MCF 10A (cell line): ENCODE measurements at regions not wholly inside any gene's neighbourhood (a gene's known extent, or its start where the extent isn't known, plus 50 kb on each side); places are given as distances from the start of the nearest gene placed in this dataset.
A peak's percentile ranks its signal among the peaks of the same experiment; 100 is the strongest.

Source experiments
- BruUV-seq: library from RNA; stranded (reverse); fragments of 400-500 nt; replicated peaks from 2 replicates; lab custom pipeline; 2021; lab: Mats Ljungman, UMichigan
- CTCF ChIA-PET: fragments of 300-600 bp; sonication (Branson Sonifier 250); formaldehyde crosslinking; extraction: SDS; loops from one replicate; lab custom pipeline; 2021; ENCODE audit warnings: antibody characterized with exemption, inconsistent platforms; lab: Yijun Ruan, JAX
- POLR2A ChIA-PET: fragments of 300-600, 350-650 bp; sonication (Branson Sonifier 250); formaldehyde crosslinking; extraction: SDS; loops from one replicate; lab custom pipeline; 2020; ENCODE audit warnings: antibody characterized with exemption, inconsistent platforms; lab: Yijun Ruan, JAX
- DNase-seq: peaks from one replicate; pipeline ENCODE4 v3.0.0-alpha.2; 2018; ENCODE audit not compliant: unreplicated experiment
- H3K27ac Mint-ChIP-seq: one replicate; pipeline ENCODE4 v1.8.0; 2022; ENCODE audit warnings: mild to moderate bottlenecking, low read depth, mixed read lengths; ENCODE audit not compliant: unreplicated experiment
- H3K27me3 Mint-ChIP-seq: one replicate; pipeline ENCODE4 v1.8.0; 2022; ENCODE audit warnings: mixed read lengths; ENCODE audit not compliant: insufficient read depth, unreplicated experiment
- H3K36me3 Mint-ChIP-seq: one replicate; pipeline ENCODE4 v1.8.0; 2022; ENCODE audit warnings: mild to moderate bottlenecking, moderate library complexity, mixed read lengths; ENCODE audit not compliant: insufficient read depth, unreplicated experiment
- H3K4me1 Mint-ChIP-seq: one replicate; pipeline ENCODE4 v1.8.0; 2022; ENCODE audit warnings: mixed read lengths; ENCODE audit not compliant: insufficient read depth, unreplicated experiment
- H3K4me3 Mint-ChIP-seq: one replicate; pipeline ENCODE4 v1.8.0; 2022; ENCODE audit warnings: mild to moderate bottlenecking, moderate library complexity, mixed read lengths; ENCODE audit not compliant: unreplicated experiment
- H3K9me3 Mint-ChIP-seq: one replicate; pipeline ENCODE4 v1.8.0; 2022; ENCODE audit warnings: mixed read lengths; ENCODE audit not compliant: unreplicated experiment
- CTCF ChIP-seq: fragments of 200-600 bp; IDR thresholded peaks from one replicate; pipeline ENCODE4 v1.8.0; 2022; ENCODE audit warnings: antibody characterized with exemption, mild to moderate bottlenecking; ENCODE audit not compliant: unreplicated experiment
- intact Hi-C: fragments of 100-400 bp; cut with micrococcal nuclease; formaldehyde crosslinking; loops from 2 replicates; pipeline ENCODE4 v1.14.1; 2022

GRCh38 chr6:82056567-82056966 lies 191.0 kb downstream of the IBTK start:
- Mint-ChIP-seq H3K4me3 (no peak overlapping the region), H3K4me1 (peaks cover 16% of the 10 kb centered on the region), H3K9me3 (no peaks in the 10 kb centered on the region), H3K27me3 (no peaks in the 10 kb centered on the region), H3K27ac (no peak overlapping the region), H3K36me3 (no peaks in the 10 kb centered on the region)
- ChIA-PET POLR2A (no interaction called here), CTCF (interaction anchor here (0.6 kb wide), 1 partner anchor 18 kb away, joined by 3 read pairs; no protein-coding TSS in a partner anchor)
- no peak for TF ChIP-seq CTCF
- no TSS peak for BruUV-seq
- DNase-seq = no peak
- intact Hi-C loops = no loop called here

GRCh38 chr6:82045965-82046756 lies 201.4 kb downstream of the IBTK start:
- BruUV-seq = no TSS peak
- H3K36me3 Mint-ChIP-seq = no peaks in the 10 kb centered on the region
- no peak for TF ChIP-seq CTCF
- ChIA-PET POLR2A (no interaction called here), CTCF (interaction anchor here (1.2 kb wide), 1 partner anchor 9 kb away, joined by 3 read pairs; no protein-coding TSS in a partner anchor)
- H3K4me3 Mint-ChIP-seq = no peak overlapping the region
- H3K27ac Mint-ChIP-seq = no peak overlapping the region
- DNase-seq = no peak
- intact Hi-C loops = no loop called here
- no peaks in the 10 kb centered on the region for H3K9me3 Mint-ChIP-seq
- H3K27me3 Mint-ChIP-seq = no peaks in the 10 kb centered on the region
- no peaks in the 10 kb centered on the region for H3K4me1 Mint-ChIP-seq

DNA sequence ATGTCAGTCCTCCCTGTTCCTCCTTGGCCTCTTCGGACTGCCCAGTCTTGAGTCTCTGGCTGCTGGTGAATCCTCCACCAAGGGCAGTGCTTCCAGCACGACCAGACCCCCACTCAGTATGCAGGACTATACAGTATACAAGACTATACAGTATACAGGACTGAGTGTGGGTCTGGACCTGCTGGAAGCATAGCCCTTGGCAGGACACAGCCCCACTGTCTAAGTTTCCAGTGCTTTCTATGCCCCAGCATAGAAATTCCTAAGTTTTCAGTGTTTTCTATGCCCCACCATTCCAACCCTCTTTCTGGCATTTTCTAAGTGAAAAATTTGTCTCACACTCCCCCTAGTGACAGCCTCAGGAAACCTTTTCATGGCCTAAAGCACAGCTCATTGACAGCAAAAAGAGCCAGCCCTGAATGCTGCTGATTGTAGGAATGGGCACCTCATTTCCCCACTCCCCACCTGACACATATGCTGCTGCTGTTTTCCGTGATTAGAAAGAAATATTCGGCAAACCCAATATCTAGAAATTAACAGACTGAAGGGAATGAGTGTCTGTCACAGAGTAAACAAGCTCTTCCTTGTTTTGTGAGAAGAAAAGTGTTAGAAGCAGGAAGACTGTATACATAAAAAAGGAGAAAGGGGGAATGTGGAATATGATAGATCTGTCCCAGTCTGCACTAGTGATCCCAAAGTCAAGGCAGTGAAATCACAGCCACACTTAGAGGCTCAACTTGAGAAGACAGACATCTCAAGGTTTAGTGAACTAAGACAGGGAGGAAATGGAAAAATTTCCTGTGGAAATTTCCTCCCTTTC lies 206.9 kb downstream of the IBTK start:
- Mint-ChIP-seq H3K27me3 (no peaks in the 10 kb centered on the region), H3K27ac (no peak overlapping the region), H3K4me1 (no peaks in the 10 kb centered on the region), H3K36me3 (no peaks in the 10 kb centered on the region), H3K9me3 (no peaks in the 10 kb centered on the region), H3K4me3 (no peak overlapping the region)
- TF ChIP-seq CTCF = peak; percentile 72
- DNase-seq = peak; percentile 71
- CTCF ChIA-PET = interaction anchor here (0.5 to 3.3 kb wide), 29 partner anchors 10 to 1908 kb away, joined by 3 to 31 read pairs (median 3); partner anchors contain the start of gene TENT5A
- no TSS peak for BruUV-seq
- POLR2A ChIA-PET = interaction anchor here (0.6 to 1.7 kb wide), 8 partner anchors 11 to 426 kb away, joined by 3 to 5 read pairs (median 3); partner anchors contain the start of gene TENT5A
- intact Hi-C loops = loop anchor here (1.0 kb wide), 1 partner anchor 288 kb away; the partner anchor contains the start of gene TENT5A

DNA sequence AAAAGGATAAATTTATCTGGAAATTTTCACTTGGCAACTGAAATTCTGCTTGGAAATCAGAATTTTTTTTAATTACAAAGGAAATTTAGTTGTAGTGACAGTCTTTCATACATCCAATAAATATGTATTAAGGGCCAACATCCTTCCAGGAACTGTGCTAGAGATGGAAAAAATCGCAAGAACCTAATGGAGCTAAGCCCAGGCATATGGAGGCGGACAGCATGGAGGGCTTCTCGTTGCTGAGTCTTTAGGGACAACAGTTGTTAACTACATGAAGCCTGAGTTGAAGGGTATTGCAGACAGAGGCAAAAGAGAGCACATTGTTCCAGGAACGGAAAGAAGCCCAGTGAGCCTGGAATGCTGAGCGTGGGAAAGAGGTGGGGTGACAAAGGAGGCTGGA lies 208.9 kb downstream of the IBTK start:
- Mint-ChIP-seq H3K9me3 (no peaks in the 10 kb centered on the region), H3K27me3 (no peaks in the 10 kb centered on the region), H3K36me3 (no peaks in the 10 kb centered on the region), H3K27ac (no peak overlapping the region), H3K4me3 (no peak overlapping the region), H3K4me1 (no peaks in the 10 kb centered on the region)
- intact Hi-C loops = no loop called here
- TF ChIP-seq CTCF = no peak
- no peak for DNase-seq
- POLR2A ChIA-PET = interaction anchor here (0.7 kb wide), 2 partner anchors 105 to 1050 kb away, joined by 3 read pairs; no protein-coding TSS in a partner anchor
- BruUV-seq = no TSS peak
- CTCF ChIA-PET = interaction anchor here (0.7 to 3.3 kb wide), 5 partner anchors 8 to 466 kb away, joined by 3 to 31 read pairs (median 5); no protein-coding TSS in a partner anchor
